Epithelial cell of proximal tubule (primary cell): ENCODE measurements at regions not wholly inside any gene's neighbourhood (a gene's known extent, or its start where the extent isn't known, plus 50 kb on each side); places are given as distances from the start of the nearest gene placed in this dataset.
A peak's percentile ranks its signal among the peaks of the same experiment; 100 is the strongest.
"Not testable (repeated sequence)": the region's sequence is repeated elsewhere in the genome, so short reads cannot be mapped to it uniquely, and the experiment has no call there.

Experiments used
- DNase-seq: peaks from one replicate; pipeline ENCODE4 v3.0.0-alpha.2; 2011; ENCODE audit warnings: low read depth
- H3K4me3 ChIP-seq: 2 replicates; pipeline ENCODE4 v1.5.1; 2011; ENCODE audit warnings: low read depth, mild to moderate bottlenecking, low read length
- CTCF ChIP-seq: conservative IDR thresholded peaks from 2 replicates; pipeline ENCODE4 v1.5.1; 2012; ENCODE audit warnings: low read depth, mild to moderate bottlenecking, low read length

GRCh38 chrX:65871671-65872311 lies 168.1 kb downstream of the VSIG4 start:
- no peak for DNase-seq
- TF ChIP-seq CTCF: peak; percentile 30

GRCh38 chrX:65870544-65870943 lies 169.3 kb downstream of the VSIG4 start:
- not testable (repeated sequence) for DNase-seq, H3K4me3 ChIP-seq

More at GRCh38 chrX:65871671-65872311, 168.1 kb downstream of the VSIG4 start:
- no peak overlapping the region for H3K4me3 ChIP-seq

- DNase-seq: no peak
- H3K4me3 ChIP-seq: no peak overlapping the region
- TF ChIP-seq CTCF: no peak
These were observed 173.1 kb downstream of the VSIG4 start for GRCh38 chrX:65866773-65867172.

GRCh38 chrX:65866146-65866545 lies 173.7 kb downstream of the VSIG4 start:
- DNase-seq: no peak
- TF ChIP-seq CTCF: no peak
- no peak overlapping the region for H3K4me3 ChIP-seq

- TF ChIP-seq CTCF: no peak
- no peak overlapping the region for H3K4me3 ChIP-seq
- no peak for DNase-seq
These were observed 177.2 kb downstream of the VSIG4 start for GRCh38 chrX:65862638-65863037.

GRCh38 chrX:65859299-65859698 lies 180.6 kb downstream of the VSIG4 start:
- no peak overlapping the region for H3K4me3 ChIP-seq
- TF ChIP-seq CTCF: no peak
- no peak for DNase-seq

- DNase-seq, H3K4me3 ChIP-seq: not testable (repeated sequence)
These were observed 185.4 kb downstream of the VSIG4 start for GRCh38 chrX:65854437-65854836.

- H3K4me3 ChIP-seq, DNase-seq: not testable (repeated sequence)
These were observed 183.9 kb downstream of the MSN start for GRCh38 chrX:65851306-65851705.

- not testable (repeated sequence) for DNase-seq, H3K4me3 ChIP-seq
These were observed 183.4 kb downstream of the MSN start for GRCh38 chrX:65850821-65851220.
